HG02571 (cell line): ENCODE measurements at regions not wholly inside any gene's neighbourhood (a gene's known extent, or its start where the extent isn't known, plus 50 kb on each side); places are given as distances from the start of the nearest gene placed in this dataset.

ENCODE experiments used
- ATAC-seq: cut with Tn5 transposase; IDR thresholded peaks from one replicate; pipeline ENCODE4 v1.9.1; 2021; ENCODE audit warnings: mild to moderate bottlenecking, moderate library complexity; ENCODE audit not compliant: unreplicated experiment

DNA sequence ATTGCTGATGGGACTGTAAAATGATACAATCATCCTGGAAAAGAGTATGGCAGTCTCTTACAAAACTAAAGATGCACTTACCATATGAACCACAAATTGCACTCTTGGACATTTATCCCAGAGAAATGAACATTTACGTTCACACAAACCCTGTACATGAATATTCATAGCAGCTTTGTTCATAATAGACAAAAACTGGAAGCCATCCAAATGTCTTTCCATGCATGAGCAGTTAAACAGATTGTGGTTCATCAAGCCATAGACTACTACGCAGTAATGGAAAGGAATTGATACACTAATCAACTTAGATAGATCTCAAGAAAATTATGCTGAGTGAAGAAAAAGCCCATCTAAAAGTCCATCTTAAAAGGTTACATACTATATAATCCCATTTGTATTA, 156.1 kb upstream of the SLC39A10 start:
- no peak for ATAC-seq

DNA sequence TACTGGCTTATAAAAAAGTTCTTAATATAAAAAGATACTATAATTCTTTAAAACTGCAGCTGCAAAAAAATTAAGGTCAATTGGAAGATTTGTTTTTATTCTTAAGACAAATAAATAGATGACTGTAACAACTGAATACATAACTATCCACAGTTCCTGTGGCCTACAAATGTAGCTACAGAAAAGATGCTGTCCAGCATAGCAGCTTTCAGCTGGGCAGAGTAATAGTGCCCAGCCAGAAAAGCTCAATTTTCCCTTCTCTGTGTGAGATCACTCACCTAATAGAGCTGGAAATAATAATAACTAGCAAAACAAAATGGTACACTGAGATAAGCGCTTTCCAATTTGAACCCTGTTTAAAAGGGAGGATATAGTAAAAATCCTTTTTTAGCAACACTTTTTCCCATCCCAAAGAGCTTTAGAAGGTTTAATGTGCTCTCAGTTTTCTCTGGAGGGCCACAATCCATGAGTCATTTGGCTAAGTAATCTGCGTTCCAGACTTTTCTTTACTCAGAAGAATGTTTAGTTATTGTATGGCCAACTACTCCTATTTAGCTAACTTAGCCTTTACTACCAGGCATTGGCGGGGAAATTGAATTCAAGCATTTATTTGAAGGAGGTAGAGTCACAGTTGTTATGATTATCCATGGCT, 158.1 kb upstream of the SLC39A10 start:
- no peak for ATAC-seq

DNA sequence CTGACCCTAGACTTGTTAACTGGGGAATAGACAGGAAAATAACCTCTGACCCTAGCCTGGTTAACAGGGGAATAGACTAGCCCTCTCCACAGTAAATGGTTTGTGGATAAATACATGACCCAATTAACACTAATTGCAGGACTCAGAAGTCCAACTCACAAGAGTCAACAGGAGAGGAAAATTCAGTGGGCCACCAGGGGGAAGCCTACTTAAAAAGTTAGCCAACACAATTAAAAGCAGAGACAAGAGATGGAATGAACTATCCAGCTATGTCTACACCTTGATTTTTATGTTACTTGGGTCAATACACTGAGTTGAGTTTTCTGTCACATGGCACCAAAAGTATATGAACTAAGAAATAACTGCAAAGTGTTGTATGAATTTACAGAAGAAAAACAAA, 158.8 kb upstream of the SLC39A10 start:
- ATAC-seq = no peak

DNA sequence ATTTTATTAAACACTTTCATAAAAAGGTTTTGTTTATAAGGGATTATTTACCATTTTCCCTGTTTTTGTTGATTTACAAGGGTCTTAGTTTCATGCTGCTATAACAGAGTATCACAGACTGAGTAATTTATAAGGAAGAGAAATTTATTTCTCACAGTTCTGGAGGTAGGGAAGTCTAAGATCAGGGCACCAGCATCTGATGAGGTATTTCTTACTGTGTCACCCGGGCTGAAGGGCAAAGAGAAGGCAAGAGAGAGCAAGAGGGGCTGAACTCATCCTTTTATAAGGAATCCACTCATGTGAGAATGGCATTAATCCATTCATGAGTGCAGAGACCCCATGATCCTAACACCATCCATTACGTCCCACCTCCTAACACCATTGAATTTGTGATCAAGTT, 160.0 kb upstream of the SLC39A10 start:
- no peak for ATAC-seq

DNA sequence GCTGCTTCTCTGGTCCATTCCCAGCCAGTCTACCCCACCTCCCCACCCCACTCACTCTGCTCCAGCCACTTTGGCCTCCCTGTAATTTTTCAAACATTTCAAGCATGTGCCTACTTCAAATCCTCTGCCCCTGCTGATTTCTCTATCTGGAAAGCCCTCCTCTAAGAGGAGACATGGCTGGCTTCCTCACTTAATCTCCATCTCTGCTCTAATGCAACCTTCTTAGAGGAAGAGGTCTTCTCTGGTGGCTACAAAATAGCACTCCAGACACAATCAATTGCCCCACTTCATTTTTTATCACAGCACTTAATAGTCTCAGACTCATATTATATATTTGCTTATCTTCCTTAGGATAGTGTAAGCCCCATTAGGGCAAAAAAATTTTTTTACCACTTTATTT, 161.1 kb upstream of the SLC39A10 start:
- no peak for ATAC-seq

DNA sequence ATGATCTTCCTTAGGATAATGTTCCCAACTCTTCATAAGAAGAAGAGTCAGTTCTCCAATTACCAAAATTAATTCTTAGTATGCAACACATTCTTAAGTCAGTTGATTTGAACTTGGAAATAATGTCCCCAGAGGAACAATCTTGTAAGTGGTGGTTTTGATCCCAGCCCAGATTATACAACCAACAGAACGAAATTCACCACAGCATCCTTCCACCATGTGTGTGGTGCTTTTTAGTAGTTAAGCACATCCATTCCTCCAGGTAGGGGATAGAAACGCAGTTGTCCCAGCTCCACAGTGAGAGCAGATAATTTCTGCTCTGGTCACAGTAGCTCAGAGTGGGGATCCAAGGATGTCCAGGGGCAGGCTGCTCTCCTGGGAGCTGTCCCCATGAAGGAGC, 161.7 kb upstream of the SLC39A10 start:
- ATAC-seq = no peak

DNA sequence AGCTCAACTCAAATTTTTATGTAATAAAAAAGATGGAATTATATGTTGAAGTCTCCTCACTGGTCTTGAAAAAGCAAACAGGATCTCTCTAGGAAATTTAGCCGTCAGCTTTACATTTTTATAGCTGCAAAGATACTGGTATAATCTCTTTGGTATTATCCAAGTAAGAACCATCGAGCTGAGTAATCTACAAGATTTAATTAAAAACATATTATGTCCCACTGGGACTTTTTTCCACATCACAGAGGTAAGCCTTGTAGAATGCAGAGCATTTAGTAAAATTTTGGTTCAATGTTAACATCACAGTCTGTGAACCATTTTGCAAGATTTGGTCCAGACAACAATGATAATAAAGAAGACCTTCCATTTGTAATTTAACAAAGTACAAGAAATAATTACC, 162.6 kb upstream of the SLC39A10 start:
- no peak for ATAC-seq

DNA sequence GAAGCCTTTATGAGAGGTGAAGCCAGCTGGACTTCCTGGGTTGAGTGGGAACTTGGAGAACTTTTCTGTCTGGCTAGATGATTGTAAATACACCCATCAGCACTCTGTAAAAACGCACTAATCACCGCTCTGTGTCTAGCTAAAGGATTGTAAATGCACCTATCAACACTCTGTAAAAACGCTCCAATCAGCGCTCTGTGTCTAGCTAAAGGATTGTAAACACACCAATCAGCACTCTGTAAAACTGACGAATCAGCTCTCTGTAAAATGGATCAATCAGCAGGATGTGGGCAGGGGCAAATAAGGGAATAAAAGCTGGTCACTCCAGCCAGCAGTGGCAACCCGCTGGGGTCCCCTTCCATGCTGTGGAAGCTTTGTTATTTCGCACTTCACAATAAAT, 163.6 kb upstream of the SLC39A10 start:
- no peak for ATAC-seq

DNA sequence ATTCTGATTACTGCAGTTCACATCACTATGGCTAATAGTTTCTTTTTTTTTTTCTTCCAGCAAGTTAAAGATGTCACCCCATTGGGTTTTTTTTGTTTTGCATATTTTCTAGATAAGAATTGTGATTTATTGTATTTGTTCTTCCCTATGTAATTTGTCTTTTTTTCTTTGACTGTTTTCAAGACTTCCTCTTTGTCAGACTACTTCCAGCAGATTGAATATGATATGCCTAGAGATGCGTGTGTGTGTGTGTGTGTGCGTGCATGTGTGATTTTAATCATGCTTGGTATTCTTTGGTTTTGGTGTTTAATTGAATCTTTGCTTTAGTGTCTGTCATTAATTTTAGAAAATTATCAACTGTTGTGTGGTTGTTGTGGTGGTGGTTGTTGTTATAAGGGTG, 166.7 kb upstream of the SLC39A10 start:
- no peak for ATAC-seq

DNA sequence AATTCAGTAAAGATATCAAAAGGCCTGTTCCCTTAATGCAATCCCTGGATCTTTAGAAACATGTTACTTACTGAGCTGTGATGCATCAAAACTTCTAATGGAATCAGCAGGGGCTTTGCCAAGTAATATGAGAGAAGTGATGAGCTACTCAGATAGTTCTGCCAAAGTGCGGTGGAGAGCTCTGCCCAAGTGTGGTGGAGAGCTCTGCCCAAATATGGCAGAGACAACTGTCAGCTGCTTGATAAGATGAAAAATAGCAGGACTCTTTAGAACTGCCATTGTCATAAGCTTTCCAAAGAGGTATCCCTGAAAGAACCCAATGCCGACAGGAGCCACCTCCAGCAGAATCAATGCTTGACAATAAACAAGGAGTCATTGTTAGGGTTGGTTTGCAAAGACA, 167.9 kb upstream of the SLC39A10 start:
- no peak for ATAC-seq

DNA sequence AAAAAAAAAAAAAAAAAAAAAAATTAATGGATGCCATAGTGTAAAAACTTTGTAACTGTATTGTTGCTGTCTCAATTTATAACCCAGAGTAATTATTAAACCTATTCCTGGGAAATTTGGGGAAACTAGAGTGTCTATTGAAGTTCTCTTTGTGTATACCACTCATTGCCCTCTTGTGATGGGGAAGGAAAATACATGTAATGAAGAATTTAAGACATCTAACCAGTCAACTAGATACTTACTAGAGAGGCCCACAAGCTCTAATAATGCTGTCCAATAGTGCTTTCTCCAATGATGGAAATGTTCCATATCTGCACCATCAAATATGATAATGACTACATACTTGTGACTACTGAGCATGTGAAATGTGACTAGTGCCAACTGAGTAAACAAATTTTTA, 168.5 kb upstream of the SLC39A10 start:
- no peak for ATAC-seq

DNA sequence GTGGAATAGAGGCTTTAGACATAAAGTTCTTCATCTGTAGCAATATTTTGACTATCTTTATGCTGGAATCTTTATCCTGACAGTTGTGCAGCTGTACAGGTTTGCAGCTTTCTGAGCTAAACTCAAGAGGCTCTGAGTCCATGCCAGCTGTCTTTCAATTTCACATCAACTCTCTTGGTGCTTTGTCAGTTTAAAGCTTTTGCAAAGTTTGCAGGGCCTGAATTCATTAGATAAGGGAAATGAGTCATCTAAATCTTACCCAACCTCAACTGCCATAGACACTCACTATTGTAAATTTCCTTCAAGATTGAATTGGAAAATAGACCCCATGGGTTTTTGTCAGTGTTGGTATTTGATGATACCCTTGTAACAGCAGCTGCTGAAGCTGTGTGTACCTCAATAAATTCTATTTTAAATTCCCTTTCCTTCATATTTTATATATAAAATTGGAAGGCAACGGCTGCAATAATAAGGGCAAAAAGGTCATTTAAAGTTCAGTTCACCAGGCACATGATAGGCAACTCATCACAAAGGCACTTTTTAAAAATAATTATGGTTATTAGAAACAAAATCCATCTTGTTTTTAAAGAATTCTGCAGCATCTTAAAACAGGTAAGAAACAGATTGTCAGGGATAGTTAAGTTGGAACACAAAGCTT, 169.9 kb upstream of the SLC39A10 start:
- ATAC-seq = peak; percentile 79

DNA sequence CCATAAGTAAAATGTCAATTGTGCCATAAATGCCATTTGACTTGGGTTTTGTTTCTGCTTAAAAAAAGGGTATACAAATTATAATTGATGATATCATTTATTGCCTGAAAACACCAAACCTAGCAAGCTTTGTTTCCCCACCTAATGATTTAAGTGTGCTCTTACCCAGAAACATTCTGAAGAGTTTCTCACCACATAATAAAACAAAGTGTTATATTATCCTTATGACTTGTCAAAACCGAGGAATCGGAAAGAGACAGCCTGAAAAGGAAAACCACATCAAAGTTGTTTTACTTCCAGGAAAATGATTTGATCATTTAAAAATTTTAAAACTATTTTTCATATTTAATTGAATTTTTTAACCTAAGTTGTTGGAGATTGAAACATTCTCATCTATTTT, 170.5 kb upstream of the SLC39A10 start:
- ATAC-seq = no peak

DNA sequence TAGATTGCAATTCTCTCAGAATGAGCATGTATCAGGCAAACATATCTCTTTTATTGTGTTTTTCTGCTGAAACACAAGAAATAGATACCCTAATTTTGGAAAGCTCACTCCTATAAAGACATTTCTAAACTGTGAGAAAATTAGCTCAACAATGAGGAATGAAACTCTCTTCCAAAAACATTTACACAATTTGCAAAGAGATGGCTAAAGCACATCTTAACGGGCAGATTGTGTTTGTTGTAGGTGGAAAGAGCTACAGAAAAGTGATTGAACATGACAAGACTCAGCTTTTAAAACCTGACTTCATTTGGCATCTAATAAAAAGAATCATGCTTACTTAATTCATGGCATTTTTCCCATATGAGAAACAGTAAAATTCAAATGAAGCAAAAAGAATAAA, 175.0 kb upstream of the SLC39A10 start:
- ATAC-seq = no peak

DNA sequence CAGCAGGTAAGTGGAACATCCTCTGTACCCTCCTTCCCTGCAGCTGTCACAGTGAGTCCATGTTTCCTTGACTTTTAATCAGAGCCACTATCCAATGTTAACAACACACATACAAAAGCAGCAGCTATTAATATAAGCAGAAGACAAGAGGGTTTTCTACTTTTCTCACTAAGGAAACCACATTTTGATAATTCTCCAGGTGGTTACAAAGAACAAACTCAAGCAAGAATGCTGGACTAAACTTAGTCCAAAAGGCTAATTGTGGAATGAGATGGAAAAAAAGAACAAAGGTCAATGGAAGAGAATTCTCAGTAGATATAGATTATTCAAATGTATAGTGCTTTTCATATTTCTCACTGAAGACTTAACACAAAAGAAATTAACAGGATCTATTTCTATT, 176.9 kb upstream of the SLC39A10 start:
- ATAC-seq = no peak

DNA sequence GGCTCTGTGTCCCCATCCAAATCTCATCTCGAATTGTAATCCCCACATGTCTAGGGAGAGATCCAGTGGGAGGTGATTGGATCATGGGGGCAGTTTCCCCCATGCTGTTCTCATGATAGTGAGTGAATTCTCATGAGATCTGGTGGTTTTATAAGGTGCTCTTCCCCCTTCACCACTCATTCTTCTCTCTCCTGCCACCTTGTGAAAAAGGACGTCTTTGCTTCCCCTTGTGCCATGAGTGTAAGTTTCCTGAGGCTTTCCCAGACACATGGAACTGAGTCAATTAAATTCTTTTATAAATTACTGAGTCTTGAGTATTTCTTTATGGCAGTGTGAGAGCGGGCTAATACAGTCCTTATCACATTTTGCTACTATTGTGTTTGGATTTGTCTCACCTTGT, 177.6 kb upstream of the SLC39A10 start:
- ATAC-seq = no peak

DNA sequence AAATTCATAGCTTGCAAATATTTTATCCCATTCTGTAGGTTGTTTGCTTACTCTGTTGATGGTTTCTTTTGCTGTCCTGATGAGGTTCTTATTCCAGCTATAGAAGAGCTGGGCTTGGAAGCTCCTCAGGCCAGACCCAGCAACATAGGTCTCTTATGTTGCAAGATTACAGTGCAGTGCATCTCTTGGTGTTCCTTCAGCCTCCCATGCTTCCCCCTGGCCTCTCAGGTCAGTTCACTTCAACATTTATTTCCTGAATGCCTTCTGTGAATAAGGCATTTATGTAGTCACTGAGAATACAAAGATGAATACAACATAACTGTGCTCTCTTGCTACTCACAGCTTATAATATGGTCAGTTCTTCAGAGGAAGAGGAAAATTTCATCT, 179.0 kb upstream of the SLC39A10 start:
- ATAC-seq = no peak

DNA sequence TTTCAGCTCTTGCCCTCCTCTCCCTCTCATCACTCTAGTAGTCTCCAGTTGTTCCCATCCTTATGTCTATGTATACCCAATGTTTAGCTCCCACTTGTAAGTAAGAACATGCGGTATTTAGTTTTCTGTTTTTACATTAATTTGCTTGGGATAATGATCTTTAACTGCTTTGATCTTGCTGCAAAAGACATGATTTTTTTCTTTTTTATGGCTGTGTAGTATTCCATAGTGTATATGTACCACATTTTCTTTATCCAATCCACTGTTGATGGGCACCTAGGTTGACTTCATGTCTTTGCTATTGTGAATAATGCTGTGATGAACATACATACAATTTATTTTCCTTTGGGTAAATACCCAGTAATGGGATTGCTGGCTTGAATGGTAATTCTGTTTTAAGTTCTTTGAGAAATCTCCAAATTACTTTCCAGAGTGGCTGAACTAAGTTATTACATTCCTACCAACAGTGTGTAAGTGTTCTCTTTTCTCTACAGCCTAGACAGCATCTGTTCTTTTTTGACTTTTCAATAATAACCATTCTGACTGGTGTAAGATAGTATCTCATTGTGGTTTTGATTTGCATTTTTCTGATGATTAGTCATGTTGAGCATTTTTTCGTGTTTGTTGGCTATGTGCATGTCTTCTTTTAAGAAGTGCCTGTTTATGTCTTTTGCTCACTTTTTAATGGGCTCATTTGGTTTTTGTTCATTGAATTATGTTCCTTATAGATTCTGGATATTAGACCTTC, 179.6 kb upstream of the SLC39A10 start:
- peak; percentile 42 for ATAC-seq

DNA sequence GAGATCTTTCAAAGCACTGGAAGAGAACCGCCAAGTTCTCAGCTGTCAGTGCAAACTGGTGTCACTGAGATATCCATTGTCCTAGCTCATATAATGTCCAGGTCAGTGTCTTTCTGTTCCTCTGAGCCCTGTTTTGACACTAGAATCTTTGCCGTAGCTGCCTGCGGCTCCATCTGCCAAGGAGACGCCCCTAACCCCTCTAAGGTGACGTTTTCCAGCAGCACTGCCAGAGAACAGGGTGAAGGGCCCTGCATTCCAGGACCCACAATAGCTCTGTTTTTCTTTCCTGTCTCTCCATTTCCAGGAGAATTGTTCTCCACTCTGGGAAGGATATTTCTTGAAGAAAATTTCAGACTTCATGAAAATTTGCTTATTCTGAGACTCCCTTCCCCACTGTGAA, 181.7 kb upstream of the SLC39A10 start:
- no peak for ATAC-seq

DNA sequence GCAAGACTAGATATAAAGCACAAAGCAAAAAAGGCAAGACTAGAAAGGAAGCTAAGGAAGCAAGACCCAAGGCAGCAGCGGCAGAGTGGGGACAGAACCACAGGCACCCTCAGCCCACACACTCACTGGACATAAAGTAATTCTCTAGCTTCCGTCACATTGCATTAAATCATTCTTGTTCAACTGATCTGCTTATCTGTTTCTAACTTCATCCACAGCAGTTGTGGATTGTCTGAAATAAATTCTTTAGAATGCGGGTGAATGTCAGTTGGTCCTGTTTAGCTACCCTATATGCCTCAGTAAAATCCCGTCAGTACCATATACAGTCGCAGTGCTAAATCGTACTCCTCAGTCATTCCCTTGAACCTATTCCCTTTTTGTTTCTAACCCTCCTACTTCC, 183.2 kb upstream of the SLC39A10 start:
- ATAC-seq = no peak

DNA sequence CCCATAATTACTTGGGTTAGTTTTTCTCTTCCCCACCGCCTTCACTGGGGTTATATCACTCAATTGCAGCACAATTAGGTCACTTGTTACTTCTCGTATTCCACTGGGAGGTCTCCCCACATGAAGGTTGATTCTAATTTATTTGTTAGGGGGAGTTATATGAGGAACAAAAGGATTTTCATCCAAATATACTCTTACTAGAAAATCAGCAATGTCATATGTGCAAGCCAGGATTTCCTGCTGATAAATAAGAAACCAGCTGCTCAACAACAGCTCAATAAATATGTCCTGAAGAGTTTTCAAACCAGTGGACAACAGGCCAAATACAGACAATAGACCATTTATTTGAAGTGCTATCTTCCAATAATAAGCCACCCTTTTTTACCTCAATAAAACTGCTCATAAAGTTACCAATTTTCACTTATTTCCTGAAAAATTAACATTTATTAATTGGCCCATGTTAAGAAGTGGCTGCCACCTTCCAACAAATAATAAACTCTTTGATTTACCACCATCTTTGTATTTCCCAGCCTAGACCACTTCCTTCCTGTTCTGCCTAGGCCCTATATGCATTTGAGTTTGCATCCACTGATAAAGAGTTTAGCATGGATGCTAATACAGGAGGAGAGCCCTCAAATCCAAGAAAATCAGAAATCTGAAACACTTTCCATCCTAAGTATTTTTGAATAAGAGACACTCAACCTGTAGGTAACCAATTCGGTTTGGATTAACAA, 184.4 kb upstream of the SLC39A10 start:
- ATAC-seq = no peak

DNA sequence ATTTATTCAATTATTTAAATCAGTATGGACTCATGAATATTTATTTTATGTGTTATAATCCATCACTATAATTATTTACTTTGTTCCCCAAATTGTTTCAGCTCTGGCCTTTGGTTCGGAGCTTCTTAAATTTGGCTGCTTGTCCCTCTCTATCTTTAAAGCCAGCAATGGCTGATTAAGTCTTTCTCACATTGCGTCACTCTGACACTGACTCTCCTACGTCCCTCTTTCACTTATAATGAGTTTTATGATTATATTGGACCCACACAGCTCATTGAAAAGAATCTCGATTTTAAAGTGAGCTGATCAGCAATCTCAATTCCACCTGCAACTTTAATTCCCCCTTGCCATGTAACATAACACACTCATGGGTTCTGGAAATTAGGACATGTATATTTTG, 185.2 kb upstream of the SLC39A10 start:
- ATAC-seq = no peak
